ENCODE measurements at regions not wholly inside any gene's neighbourhood (a gene's known extent, or its start where the extent isn't known, plus 50 kb on each side); places are given as distances from the start of the nearest gene placed in this dataset.

- TF ChIP-seq POLR2AphosphoS5 (IDR thresholded peaks at IDR 0.05; ENCODE audit: low read depth) = no peak
- TF ChIP-seq GABPA (IDR thresholded peaks at IDR 0.05; ENCODE audit: low read depth) = no peak
- TF ChIP-seq CTCF (IDR thresholded peaks at IDR 0.05; ENCODE audit: insufficient read depth, low read length) = no peak
- no peak for TF ChIP-seq REST (IDR thresholded peaks at IDR 0.05; ENCODE audit: insufficient replicate concordance, low read depth)
- TF ChIP-seq SPI1 (IDR thresholded peaks at IDR 0.05; ENCODE audit: borderline replicate concordance, low read depth) = no peak
- no peak overlapping the region for H3K4me3 ChIP-seq (replicated peaks; ENCODE audit: insufficient read depth, low read length)
- DNase-seq (ENCODE audit: low read depth in 1 of 2, low spot score in 1 of 2) = no peak
- H3K27me3 ChIP-seq (ENCODE audit: insufficient read depth, poor library complexity, severe bottlenecking) = no peaks in the 10 kb centered on the region
- H3K27ac ChIP-seq (replicated peaks) = no peak overlapping the region
These were observed 213.7 kb upstream of the MAP3K1 start for GRCh38 chr5:56601641-56602071.

DNA sequence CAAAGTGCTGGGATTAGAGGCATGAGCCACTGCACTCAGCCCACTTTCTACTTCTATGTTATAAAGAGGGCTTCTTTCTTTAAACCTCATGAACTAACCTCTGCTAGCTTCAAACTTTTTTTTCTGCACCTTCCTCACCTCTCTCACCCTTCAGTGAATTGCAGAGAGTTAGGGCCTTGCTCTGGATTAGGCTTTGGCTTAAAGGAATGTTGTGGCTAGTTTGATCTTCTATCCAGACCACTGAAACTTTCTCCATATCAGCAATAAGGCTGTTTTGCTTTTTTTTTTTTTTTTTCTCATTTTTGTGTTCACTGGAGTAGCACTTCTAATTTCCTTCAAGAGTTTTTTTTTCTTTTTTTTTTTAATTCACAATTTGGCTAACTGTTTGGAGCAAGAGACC is 216.4 kb upstream of the MAP3K1 start:
- TF ChIP-seq POLR2AphosphoS5 (IDR thresholded peaks at IDR 0.05; ENCODE audit: low read depth) (no peak), REST (IDR thresholded peaks at IDR 0.05; ENCODE audit: insufficient replicate concordance, low read depth) (no peak), CTCF (IDR thresholded peaks at IDR 0.05; ENCODE audit: insufficient read depth, low read length) (no peak)
- no peak for DNase-seq (ENCODE audit: low read depth in 1 of 2, low spot score in 1 of 2)
- no peaks in the 10 kb centered on the region for H3K27me3 ChIP-seq (ENCODE audit: insufficient read depth, poor library complexity, severe bottlenecking)
- no peak overlapping the region for H3K27ac ChIP-seq (replicated peaks)
- H3K4me3 ChIP-seq (replicated peaks; ENCODE audit: insufficient read depth, low read length) = no peak overlapping the region

- H3K27ac ChIP-seq (replicated peaks) = no peak overlapping the region
- H3K27me3 ChIP-seq (ENCODE audit: insufficient read depth, poor library complexity, severe bottlenecking) = no peaks in the 10 kb centered on the region
- no peak overlapping the region for H3K4me3 ChIP-seq (replicated peaks; ENCODE audit: insufficient read depth, low read length)
- TF ChIP-seq POLR2AphosphoS5 (IDR thresholded peaks at IDR 0.05; ENCODE audit: low read depth) (no peak), SPI1 (IDR thresholded peaks at IDR 0.05; ENCODE audit: borderline replicate concordance, low read depth) (no peak), GABPA (IDR thresholded peaks at IDR 0.05; ENCODE audit: low read depth) (no peak), REST (IDR thresholded peaks at IDR 0.05; ENCODE audit: insufficient replicate concordance, low read depth) (no peak), CTCF (IDR thresholded peaks at IDR 0.05; ENCODE audit: insufficient read depth, low read length) (no peak)
- no peak for DNase-seq (ENCODE audit: low read depth in 1 of 2, low spot score in 1 of 2)
These were observed 219.2 kb upstream of the MAP3K1 start for GRCh38 chr5:56596155-56596554.

Measured in HL-60 (cell line).